ENCODE measurements at regions not wholly inside any gene's neighbourhood (a gene's known extent, or its start where the extent isn't known, plus 50 kb on each side); places are given as distances from the start of the nearest gene placed in this dataset.

GRCh38 chr3:177330779-177331178, 133.5 kb upstream of the TBL1XR1 start:
- no peak for TF ChIP-seq POLR2A (IDR thresholded peaks at IDR 0.05; ENCODE audit: low read depth, low read length)
- no peak for TF ChIP-seq TAF1 (IDR thresholded peaks at IDR 0.05; ENCODE audit: borderline replicate concordance, low read depth, low read length)
- TF ChIP-seq POLR2AphosphoS5 (IDR thresholded peaks at IDR 0.05; ENCODE audit: low read depth, low read length): no peak
